HFF-Myc (cell line): ENCODE measurements at regions not wholly inside any gene's neighbourhood (a gene's known extent, or its start where the extent isn't known, plus 50 kb on each side); places are given as distances from the start of the nearest gene placed in this dataset.

Experiments used
- DNase-seq: peaks from one replicate; pipeline ENCODE4 v3.0.0-alpha.2; 2011; ENCODE audit warnings: low read depth; ENCODE audit errors: extremely low read depth
- H3K4me3 ChIP-seq: replicated peaks from 2 replicates; pipeline ENCODE4 v1.5.1; 2011; ENCODE audit warnings: low read depth, mild to moderate bottlenecking, control low read depth, low read length
- TF ChIP-seq, protein P1 (sequence below): IDR thresholded peaks from 2 replicates; pipeline ENCODE4 v1.5.1; 2012; ENCODE audit warnings: mild to moderate bottlenecking, low read depth, low read length, control low read depth; ENCODE audit errors: missing control alignments

GRCh38 chr3:30554317-30554690 lies 52.1 kb upstream of the TGFBR2 start:
- peak; percentile 44 for DNase-seq
- TF ChIP-seq, protein P1, sequence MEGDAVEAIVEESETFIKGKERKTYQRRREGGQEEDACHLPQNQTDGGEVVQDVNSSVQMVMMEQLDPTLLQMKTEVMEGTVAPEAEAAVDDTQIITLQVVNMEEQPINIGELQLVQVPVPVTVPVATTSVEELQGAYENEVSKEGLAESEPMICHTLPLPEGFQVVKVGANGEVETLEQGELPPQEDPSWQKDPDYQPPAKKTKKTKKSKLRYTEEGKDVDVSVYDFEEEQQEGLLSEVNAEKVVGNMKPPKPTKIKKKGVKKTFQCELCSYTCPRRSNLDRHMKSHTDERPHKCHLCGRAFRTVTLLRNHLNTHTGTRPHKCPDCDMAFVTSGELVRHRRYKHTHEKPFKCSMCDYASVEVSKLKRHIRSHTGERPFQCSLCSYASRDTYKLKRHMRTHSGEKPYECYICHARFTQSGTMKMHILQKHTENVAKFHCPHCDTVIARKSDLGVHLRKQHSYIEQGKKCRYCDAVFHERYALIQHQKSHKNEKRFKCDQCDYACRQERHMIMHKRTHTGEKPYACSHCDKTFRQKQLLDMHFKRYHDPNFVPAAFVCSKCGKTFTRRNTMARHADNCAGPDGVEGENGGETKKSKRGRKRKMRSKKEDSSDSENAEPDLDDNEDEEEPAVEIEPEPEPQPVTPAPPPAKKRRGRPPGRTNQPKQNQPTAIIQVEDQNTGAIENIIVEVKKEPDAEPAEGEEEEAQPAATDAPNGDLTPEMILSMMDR, result no peak
- no peak overlapping the region for H3K4me3 ChIP-seq

DNA sequence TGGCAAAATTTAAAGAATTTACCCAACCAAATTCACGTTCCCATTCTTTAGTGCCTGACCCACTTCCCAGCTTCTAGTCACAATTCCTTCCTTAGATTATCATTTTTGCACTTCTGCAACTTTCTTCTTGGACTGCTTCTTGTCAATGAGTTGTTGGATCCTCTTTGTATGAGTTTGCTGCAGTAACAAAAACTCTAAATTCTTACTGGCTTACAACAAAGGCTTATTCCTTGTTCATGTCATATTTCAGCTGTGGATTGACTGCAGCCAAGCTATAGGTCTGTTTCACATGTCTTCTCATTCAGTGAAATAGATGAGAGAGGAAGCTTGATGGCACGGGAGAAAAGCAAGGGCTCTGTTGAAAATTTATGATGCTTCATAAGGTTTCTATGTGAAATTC lies 50.4 kb upstream of the TGFBR2 start:
- H3K4me3 ChIP-seq, result no peak overlapping the region
- no peak for DNase-seq
- TF ChIP-seq, protein P1, result no peak
